Bronchial epithelial cell (primary cell): ENCODE measurements at regions not wholly inside any gene's neighbourhood (a gene's known extent, or its start where the extent isn't known, plus 50 kb on each side); places are given as distances from the start of the nearest gene placed in this dataset.
A peak's percentile ranks its signal among the peaks of the same experiment; 100 is the strongest.

Experiments
- DNase-seq: peaks from one replicate; pipeline ENCODE4 v3.0.0-alpha.2; 2010; ENCODE audit warnings: low read depth
- FAIRE-seq: peaks from 2 replicates; lab custom pipeline; 2011; peaks lifted over from hg19 to GRCh38; lab: Jason Lieb, UNC
- H3K27me3 ChIP-seq: 2 replicates; pipeline ENCODE4 v1.5.1; 2011; ENCODE audit warnings: low read length; ENCODE audit not compliant: control insufficient read depth, insufficient read depth
- H3K36me3 ChIP-seq: 2 replicates; pipeline ENCODE4 v1.5.1; 2011; ENCODE audit warnings: low read length; ENCODE audit not compliant: control insufficient read depth, insufficient read depth
- H3K4me3 ChIP-seq: 2 replicates; pipeline ENCODE4 v1.5.1; 2011; ENCODE audit warnings: mild to moderate bottlenecking, low read depth, low read length, control low read depth
- TF ChIP-seq, protein P1 (sequence below): IDR thresholded peaks from 2 replicates; pipeline ENCODE4 v1.5.1; 2011; ENCODE audit warnings: mild to moderate bottlenecking, moderate library complexity, low read length, control low read depth, inconsistent platforms; ENCODE audit not compliant: insufficient read depth, severe bottlenecking

DNA sequence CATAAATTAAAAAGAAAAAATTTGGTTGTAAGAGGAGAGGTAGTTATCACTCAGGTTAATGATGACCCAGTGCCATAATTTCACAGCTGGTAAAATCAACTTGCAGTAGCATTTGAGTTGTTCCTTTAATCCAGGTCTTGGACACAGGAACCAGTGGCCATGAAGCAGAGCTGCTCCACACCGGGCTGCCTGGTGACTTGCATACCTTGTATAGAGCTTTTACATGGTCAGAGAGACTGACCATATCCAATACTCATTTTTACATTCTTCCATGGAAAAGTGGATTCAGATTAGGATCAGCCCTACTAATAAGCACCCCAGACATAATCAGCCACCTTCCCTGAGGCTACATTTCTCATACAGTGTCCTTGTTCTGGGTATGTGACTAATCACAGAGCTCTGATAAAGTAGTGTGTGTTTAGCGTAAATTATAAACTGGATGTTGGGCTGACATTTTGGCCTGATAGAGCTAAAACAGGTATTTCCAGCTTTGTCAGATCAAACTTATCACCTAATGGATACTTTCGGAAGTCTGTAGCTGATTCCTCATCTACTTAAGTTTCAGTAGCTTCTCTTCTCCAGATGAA lies 77.0 kb upstream of the ZSWIM6 start:
- FAIRE-seq (no peak), DNase-seq (peak; percentile 86)
- H3K27me3 ChIP-seq, result no peaks in the 10 kb centered on the region
- TF ChIP-seq, protein P1, sequence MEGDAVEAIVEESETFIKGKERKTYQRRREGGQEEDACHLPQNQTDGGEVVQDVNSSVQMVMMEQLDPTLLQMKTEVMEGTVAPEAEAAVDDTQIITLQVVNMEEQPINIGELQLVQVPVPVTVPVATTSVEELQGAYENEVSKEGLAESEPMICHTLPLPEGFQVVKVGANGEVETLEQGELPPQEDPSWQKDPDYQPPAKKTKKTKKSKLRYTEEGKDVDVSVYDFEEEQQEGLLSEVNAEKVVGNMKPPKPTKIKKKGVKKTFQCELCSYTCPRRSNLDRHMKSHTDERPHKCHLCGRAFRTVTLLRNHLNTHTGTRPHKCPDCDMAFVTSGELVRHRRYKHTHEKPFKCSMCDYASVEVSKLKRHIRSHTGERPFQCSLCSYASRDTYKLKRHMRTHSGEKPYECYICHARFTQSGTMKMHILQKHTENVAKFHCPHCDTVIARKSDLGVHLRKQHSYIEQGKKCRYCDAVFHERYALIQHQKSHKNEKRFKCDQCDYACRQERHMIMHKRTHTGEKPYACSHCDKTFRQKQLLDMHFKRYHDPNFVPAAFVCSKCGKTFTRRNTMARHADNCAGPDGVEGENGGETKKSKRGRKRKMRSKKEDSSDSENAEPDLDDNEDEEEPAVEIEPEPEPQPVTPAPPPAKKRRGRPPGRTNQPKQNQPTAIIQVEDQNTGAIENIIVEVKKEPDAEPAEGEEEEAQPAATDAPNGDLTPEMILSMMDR, result no peak
- no peaks in the 10 kb centered on the region for H3K36me3 ChIP-seq
- no peak overlapping the region for H3K4me3 ChIP-seq

GRCh38 chr5:61256474-61256873 lies 75.6 kb upstream of the ZSWIM6 start:
- H3K36me3 ChIP-seq, result no peaks in the 10 kb centered on the region
- no peak for FAIRE-seq
- TF ChIP-seq, protein P1, result no peak
- H3K4me3 ChIP-seq, result no peak overlapping the region
- H3K27me3 ChIP-seq, result no peaks in the 10 kb centered on the region
- no peak for DNase-seq

- DNase-seq (no peak), FAIRE-seq (no peak)
- Histone ChIP-seq H3K36me3 (no peaks in the 10 kb centered on the region), H3K27me3 (no peaks in the 10 kb centered on the region), H3K4me3 (no peak overlapping the region)
- TF ChIP-seq, protein P1, result no peak
Observed at GRCh38 chr5:61257421-61257820, 74.6 kb upstream of the ZSWIM6 start.

DNA sequence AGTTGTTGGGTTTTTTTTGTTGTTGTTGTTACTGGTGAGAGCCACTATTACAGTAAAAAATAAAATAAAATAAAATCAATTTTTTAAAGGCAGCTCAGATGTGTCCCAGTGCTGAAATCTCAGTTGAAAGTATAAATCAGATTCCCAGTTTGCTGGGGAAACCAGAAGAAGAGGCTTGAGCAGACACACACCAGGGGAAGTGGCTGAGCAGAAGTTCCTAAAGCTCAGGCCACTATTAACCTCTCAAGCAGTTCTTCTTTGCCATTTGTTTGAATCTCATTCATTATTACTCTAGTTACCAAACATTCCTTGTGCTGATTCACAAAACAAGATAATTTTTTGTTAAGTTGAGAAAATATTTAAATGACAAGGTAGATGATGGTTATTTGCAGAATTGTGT lies 70.9 kb upstream of the ZSWIM6 start:
- DNase-seq, result no peak
- TF ChIP-seq, protein P1, result no peak
- Histone ChIP-seq H3K27me3 (no peaks in the 10 kb centered on the region), H3K36me3 (no peaks in the 10 kb centered on the region), H3K4me3 (no peak overlapping the region)
- FAIRE-seq, result no peak

DNA sequence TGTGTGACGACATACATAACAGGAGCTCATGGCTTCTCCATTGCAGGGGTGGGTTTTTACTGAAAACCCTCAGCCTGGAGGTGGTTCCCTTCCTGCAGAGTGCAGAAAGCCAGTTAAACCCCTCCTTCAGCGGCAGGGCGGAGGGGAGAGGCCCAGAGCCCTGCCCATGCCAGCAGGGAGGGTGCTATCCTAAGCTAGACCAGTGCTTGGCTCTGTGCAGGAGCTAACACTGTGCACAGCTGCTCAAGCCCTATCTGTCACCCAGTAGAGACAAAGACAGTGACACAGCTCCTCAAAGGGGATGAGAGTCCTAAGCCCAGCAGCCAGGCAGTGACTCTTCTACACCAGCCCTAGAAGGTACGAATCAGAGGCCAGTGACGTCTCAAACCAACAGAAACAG lies 70.0 kb upstream of the ZSWIM6 start:
- TF ChIP-seq, protein P1, result no peak
- Histone ChIP-seq H3K36me3 (no peaks in the 10 kb centered on the region), H3K4me3 (no peak overlapping the region), H3K27me3 (no peaks in the 10 kb centered on the region)
- no peak for FAIRE-seq
- DNase-seq, result no peak

DNA sequence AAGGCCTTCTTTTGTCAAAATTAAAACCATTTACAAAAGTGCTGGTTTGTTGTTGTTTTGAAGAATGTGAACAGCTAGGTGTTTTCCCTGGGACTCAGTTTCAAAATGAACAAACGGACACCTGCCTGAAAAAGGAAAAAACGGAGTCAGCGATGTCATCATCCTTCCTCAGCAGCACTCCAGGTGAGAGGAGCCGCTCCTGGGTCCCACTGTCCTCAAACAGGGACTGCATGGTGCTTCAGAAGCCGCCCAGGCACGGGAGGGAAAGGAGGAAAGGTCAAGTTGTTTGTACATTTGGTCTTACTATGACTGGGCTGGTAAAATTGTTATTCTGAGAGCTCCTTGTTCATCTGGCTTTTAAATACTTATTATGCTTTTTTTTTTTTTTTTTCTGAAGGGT lies 69.0 kb upstream of the ZSWIM6 start:
- H3K4me3 ChIP-seq, result no peak overlapping the region
- H3K36me3 ChIP-seq, result no peaks in the 10 kb centered on the region
- FAIRE-seq, result no peak
- TF ChIP-seq, protein P1, result no peak
- DNase-seq, result no peak
- no peaks in the 10 kb centered on the region for H3K27me3 ChIP-seq
